RPMI8226 (cell line): ENCODE measurements at regions not wholly inside any gene's neighbourhood (a gene's known extent, or its start where the extent isn't known, plus 50 kb on each side); places are given as distances from the start of the nearest gene placed in this dataset.

Source experiments
- DNase-seq: peaks from one replicate; pipeline ENCODE4 v3.0.0-alpha.2; 2015

- no peak for DNase-seq
Measured at GRCh38 chr14:46279327-46279726, 372.3 kb downstream of the RPL10L start.

GRCh38 chr14:46259536-46259935 lies 392.0 kb downstream of the RPL10L start:
- no peak for DNase-seq

DNA sequence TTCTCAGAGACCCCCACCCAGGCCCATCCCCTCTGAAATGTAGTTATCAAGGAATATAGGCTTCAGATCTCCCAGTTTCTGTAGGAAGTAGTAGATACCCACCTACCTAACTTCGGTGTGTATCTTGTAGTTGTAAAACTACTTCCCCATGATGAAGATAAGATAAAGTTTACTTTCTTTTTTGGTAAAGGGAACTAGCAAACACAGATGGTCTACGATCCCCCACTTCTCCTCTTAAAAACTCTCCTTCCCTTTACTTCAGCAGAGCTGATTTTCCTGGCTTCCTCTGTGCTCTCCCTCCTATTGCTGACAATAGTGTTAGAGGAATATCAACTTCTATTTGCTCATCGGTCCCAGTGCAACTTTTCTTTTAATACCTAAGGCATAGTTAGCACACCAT lies 395.2 kb downstream of the RPL10L start:
- no peak for DNase-seq

- peak; percentile 23 for DNase-seq
Measured at GRCh38 chr14:46250113-46250703, 401.4 kb downstream of the RPL10L start.

- no peak for DNase-seq
Measured at GRCh38 chr14:46248001-46248630, 403.5 kb downstream of the RPL10L start.

DNA sequence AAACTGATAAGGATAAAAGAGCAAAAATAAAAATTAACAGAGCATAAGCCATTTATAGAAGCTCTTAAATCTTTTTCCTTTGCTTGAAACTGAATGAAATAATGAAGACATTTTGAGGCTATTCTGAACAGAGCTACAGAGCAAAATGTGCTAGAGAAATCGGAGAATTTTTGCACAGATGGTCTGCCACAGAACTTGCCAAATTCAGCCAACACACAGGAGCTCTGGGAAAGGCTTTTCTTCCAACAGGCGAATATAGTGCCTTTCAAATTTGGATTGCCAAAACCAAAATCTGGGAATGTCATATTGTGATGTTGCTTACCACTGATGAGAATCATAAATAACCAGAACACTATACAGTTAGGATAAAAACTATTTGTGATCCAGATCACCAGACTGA lies 406.3 kb downstream of the RPL10L start:
- no peak for DNase-seq

DNA sequence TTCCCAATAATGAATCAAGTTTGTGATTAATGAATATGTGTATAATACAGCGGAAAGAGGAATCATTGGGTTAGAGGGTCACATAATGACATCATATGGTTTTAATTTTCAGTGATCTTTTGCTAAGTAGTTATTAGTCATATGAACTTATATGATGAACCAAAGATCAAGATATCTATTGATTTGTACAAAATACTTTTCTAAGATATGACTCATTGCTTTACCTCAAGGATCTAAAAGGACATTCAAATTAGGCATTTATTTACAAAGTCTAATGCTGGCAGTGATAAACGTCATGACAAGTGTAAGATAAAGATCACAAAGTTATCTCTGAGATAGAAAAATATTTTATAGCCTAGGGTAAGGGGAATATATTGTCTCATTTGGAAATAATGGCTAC lies 417.8 kb downstream of the RPL10L start:
- no peak for DNase-seq

GRCh38 chr14:46230540-46230939 lies 421.0 kb downstream of the RPL10L start:
- no peak for DNase-seq

GRCh38 chr14:46215801-46216200 lies 435.8 kb downstream of the RPL10L start:
- no peak for DNase-seq

- no peak for DNase-seq
Measured at GRCh38 chr14:46198676-46199075, 452.9 kb downstream of the RPL10L start.

DNA sequence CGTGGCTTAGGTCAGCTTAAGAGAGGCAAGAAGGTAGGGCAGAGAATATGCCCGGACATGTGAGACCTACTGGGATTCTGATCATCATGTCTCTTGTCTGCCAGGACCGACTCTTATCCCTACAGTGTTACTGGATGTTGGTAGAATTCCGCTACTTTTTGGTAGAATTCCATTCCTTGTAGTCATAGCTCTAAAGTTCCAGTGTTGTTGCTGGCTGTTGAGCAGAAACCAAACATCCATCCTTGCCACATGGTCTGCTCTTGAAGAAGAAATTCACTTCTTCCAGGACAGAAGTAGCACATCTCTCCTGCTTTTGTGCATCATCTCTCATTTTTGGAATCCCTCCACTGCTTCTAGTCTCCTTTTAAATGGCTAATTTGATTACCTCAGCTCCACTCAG lies 453.7 kb downstream of the RPL10L start:
- no peak for DNase-seq
